SK-N-SH (cell line): ENCODE measurements at regions not wholly inside any gene's neighbourhood (a gene's known extent, or its start where the extent isn't known, plus 50 kb on each side); places are given as distances from the start of the nearest gene placed in this dataset.

Experiments used
- CTCF ChIA-PET: fragments of 300-600, 350-600 bp; formaldehyde crosslinking; extraction: SDS; loops from one replicate; lab custom pipeline; 2021; lab: Yijun Ruan, JAX
- POLR2A ChIA-PET: fragments of 350-600 bp; sonication (Branson Sonifier 250); formaldehyde crosslinking; extraction: SDS; loops from one replicate; lab custom pipeline; 2020; ENCODE audit warnings: antibody characterized with exemption, inconsistent platforms; lab: Yijun Ruan, JAX
- DNase-seq: peaks from one replicate; pipeline ENCODE4 v3.0.0; 2012
- H2AFZ ChIP-seq: fragments of 200-600 bp; sonication (generic); 2 replicates; pipeline ENCODE4 v1.8.1; 2016; ENCODE audit warnings: antibody characterized with exemption, mild to moderate bottlenecking, low read depth
- H3F3A ChIP-seq: fragments of 200-600 bp; sonication (generic); replicated peaks from 2 replicates; pipeline ENCODE3; 2016; ENCODE audit warnings: antibody characterized with exemption, mild to moderate bottlenecking; ENCODE audit not compliant: insufficient read depth
- H3K27ac ChIP-seq, 2 experiments: fragments of 200-500 bp in 1 of 2; fragments of 200-600 bp in 1 of 2; sonication (Bioruptor generic) in 1 of 2; sonication (generic), shearing (Covaris generic) in 1 of 2; 2 replicates each; pipeline versions ENCODE4 v1.5.1 to v1.6.1; 2014 to 2016; ENCODE audit warnings: low read depth in 2 of 2, inconsistent platforms in 1 of 2, low read length in 1 of 2, mild to moderate bottlenecking in 1 of 2, mixed read lengths in 1 of 2
- H3K27me3 ChIP-seq: fragments of 200-600 bp; sonication (generic), shearing (Covaris generic); 2 replicates; pipeline ENCODE4 v1.6.1; 2016; ENCODE audit warnings: mixed run types; ENCODE audit not compliant: insufficient read depth
- H3K36me3 ChIP-seq, 2 experiments: fragments of 200-500 bp in 1 of 2; fragments of 200-600 bp in 1 of 2; sonication (Bioruptor generic) in 1 of 2; sonication (generic) in 1 of 2; replicated peaks in 1 of 2; 2 replicates each; pipeline versions ENCODE3 to v1.5.1; 2014 to 2016; ENCODE audit warnings: low read length in 1 of 2, mild to moderate bottlenecking in 1 of 2; ENCODE audit not compliant: insufficient read depth in 2 of 2, control insufficient read depth in 1 of 2
- H3K4me1 ChIP-seq, 2 experiments: fragments of 200-500 bp in 1 of 2; fragments of 200-600 bp in 1 of 2; sonication (Bioruptor generic) in 1 of 2; sonication (generic), shearing (Covaris generic) in 1 of 2; 2 replicates each; pipeline versions ENCODE4 v1.5.1 to v1.6.1; 2014 to 2016; ENCODE audit warnings: low read depth in 1 of 2, low read length in 1 of 2, mixed run types in 1 of 2; ENCODE audit not compliant: insufficient read depth in 2 of 2, control insufficient read depth in 1 of 2
- H3K4me2 ChIP-seq: fragments of 200-600 bp; sonication (generic), shearing (Covaris generic); 2 replicates; pipeline ENCODE4 v1.6.1; 2017; ENCODE audit warnings: mixed run types
- H3K4me3 ChIP-seq, 2 experiments: fragments of 200-500 bp in 1 of 2; fragments of 200-600 bp in 1 of 2; sonication (Bioruptor generic) in 1 of 2; sonication (generic), shearing (Covaris generic) in 1 of 2; 2 replicates each; pipeline versions ENCODE4 v1.5.1 to v1.8.1; 2014 to 2016; ENCODE audit warnings: low read depth in 2 of 2, inconsistent platforms in 1 of 2, low read length in 1 of 2, mild to moderate bottlenecking in 1 of 2, mixed read lengths in 1 of 2, moderate library complexity in 1 of 2
- H3K79me2 ChIP-seq: fragments of 200-600 bp; sonication (generic); 2 replicates; pipeline ENCODE4 v1.8.1; 2017; ENCODE audit warnings: mild to moderate bottlenecking; ENCODE audit not compliant: insufficient read depth
- H3K9ac ChIP-seq: fragments of 200-600 bp; sonication (generic); 2 replicates; pipeline ENCODE4 v1.6.1; 2017; ENCODE audit warnings: mixed run types
- H3K9me2 ChIP-seq: fragments of 200-600 bp; sonication (generic); 2 replicates; pipeline ENCODE4 v1.6.1; 2017; ENCODE audit warnings: mixed run types
- H3K9me3 ChIP-seq: fragments of 200-600 bp; sonication (generic); 2 replicates; pipeline ENCODE4 v1.6.1; 2017; ENCODE audit warnings: mixed run types, mild to moderate bottlenecking, moderate library complexity
- H4K20me1 ChIP-seq: fragments of 200-600 bp; sonication (generic); 2 replicates; pipeline ENCODE4 v1.6.1; 2017; ENCODE audit warnings: mild to moderate bottlenecking, mixed run types; ENCODE audit not compliant: insufficient read depth
- EP300 ChIP-seq, 2 experiments: IDR thresholded peaks; 2 replicates each; pipeline versions ENCODE4 v1.4.0 to v1.6.1; 2012; ENCODE audit warnings: borderline replicate concordance in 1 of 2, low read depth in 1 of 2, low read length in 1 of 2
- FOSL2 ChIP-seq: IDR thresholded peaks from 2 replicates; pipeline ENCODE4 v1.4.0; 2012; ENCODE audit warnings: low read depth, mild to moderate bottlenecking, moderate library complexity, borderline replicate concordance
- FOXJ3 ChIP-seq: sonication (generic); formaldehyde crosslinking; IDR thresholded peaks from 2 replicates; pipeline ENCODE4 v1.5.1; 2020; ENCODE audit warnings: mild to moderate bottlenecking, missing genetic modification reagents
- FOXM1 ChIP-seq: IDR thresholded peaks from 2 replicates; pipeline ENCODE4 v1.4.0; 2012; ENCODE audit warnings: low read depth, mild to moderate bottlenecking
- GABPA ChIP-seq: IDR thresholded peaks from 2 replicates; pipeline ENCODE4 v1.4.0; 2012; ENCODE audit warnings: low read depth, mild to moderate bottlenecking
- GATA2 ChIP-seq: sonication (generic); formaldehyde crosslinking; IDR thresholded peaks from 2 replicates; pipeline ENCODE4 v1.5.0; 2020; ENCODE audit warnings: mild to moderate bottlenecking, missing genetic modification reagents
- JUND ChIP-seq: IDR thresholded peaks from 2 replicates; pipeline ENCODE4 v1.4.0; 2012
- MEF2A ChIP-seq: IDR thresholded peaks from 2 replicates; pipeline ENCODE4 v1.4.0; 2012; ENCODE audit warnings: low read depth, borderline replicate concordance
- NFIC ChIP-seq: IDR thresholded peaks from 2 replicates; pipeline ENCODE4 v1.4.0; 2012; ENCODE audit warnings: borderline replicate concordance
- PBX3 ChIP-seq: IDR thresholded peaks from 2 replicates; pipeline ENCODE4; 2012
- POLR2AphosphoS5 ChIP-seq: IDR thresholded peaks from 2 replicates; pipeline ENCODE4 v1.6.1; 2012; ENCODE audit warnings: low read depth, low read length
- RCOR1 ChIP-seq: fragments of 150-350 bp; IDR thresholded peaks from 2 replicates; pipeline ENCODE4 v1.6.1; 2017; ENCODE audit warnings: antibody characterized with exemption, low read length
- SIN3A ChIP-seq: IDR thresholded peaks from 2 replicates; pipeline ENCODE4 v1.6.1; 2012; ENCODE audit warnings: low read depth, mild to moderate bottlenecking, low read length, moderate library complexity, borderline replicate concordance
- SMC3 ChIP-seq: IDR thresholded peaks from 2 replicates; pipeline ENCODE4 v1.6.1; 2012; ENCODE audit warnings: low read depth, low read length, improper control_type of control experiment
- TAF1 ChIP-seq: IDR thresholded peaks from 2 replicates; pipeline ENCODE4 v1.6.1; 2012; ENCODE audit warnings: low read depth, mild to moderate bottlenecking, low read length, moderate library complexity, borderline replicate concordance
- TCF12 ChIP-seq: IDR thresholded peaks from 2 replicates; pipeline ENCODE4 v1.4.0; 2012
- TEAD4 ChIP-seq: IDR thresholded peaks from 2 replicates; pipeline ENCODE4 v1.4.0; 2012; ENCODE audit warnings: mild to moderate bottlenecking, borderline replicate concordance; ENCODE audit not compliant: insufficient read depth
- YY1 ChIP-seq: IDR thresholded peaks from 2 replicates; pipeline ENCODE4 v1.4.0; 2012; ENCODE audit warnings: low read depth, mild to moderate bottlenecking
- ZBTB33 ChIP-seq: IDR thresholded peaks from 2 replicates; pipeline ENCODE4 v1.4.0; 2012; ENCODE audit warnings: low read depth, borderline replicate concordance
- WGBS: methylation state at CpG from one replicate; pipeline ENCODE4 v1.1.6; 2017; ENCODE audit warnings: low lambda C conversion rate; 5-methylcytosine and 5-hydroxymethylcytosine counted together
- TF ChIP-seq, protein P1 (sequence below): IDR thresholded peaks from 2 replicates; pipeline ENCODE4 v1.4.0; 2012; ENCODE audit warnings: low read depth
- TF ChIP-seq, protein P2 (sequence below): fragments of 200-600 bp; sonication (generic); IDR thresholded peaks from 2 replicates; pipeline ENCODE4 v1.6.1; 2017; ENCODE audit warnings: antibody characterized with exemption, mild to moderate bottlenecking, moderate library complexity
- TF ChIP-seq, protein P3 (sequence below): fragments of 150-350 bp; IDR thresholded peaks from 2 replicates; pipeline ENCODE4 v1.6.1; 2017; ENCODE audit warnings: antibody characterized with exemption, low read length, low read depth, borderline replicate concordance

GRCh38 chr1:239732770-239733169 is 346.4 kb downstream of the CHRM3 start:
- H3K36me3 ChIP-seq, result peaks cover 0 to 3% of the 10 kb centered on the region in 2 experiments
- CTCF ChIA-PET, result no interaction called here
- H3K79me2 ChIP-seq, result no peaks in the 10 kb centered on the region
- DNase-seq, result no peak
- H3K9me3 ChIP-seq, result no peaks in the 10 kb centered on the region
- TF ChIP-seq JUND, result no peak
- no peak for TF ChIP-seq GATA2 (CRISPR knock-in tag)
- no peak for TF ChIP-seq SIN3A
- no peak for TF ChIP-seq FOXJ3 (CRISPR knock-in tag)
- no peak for TF ChIP-seq EP300 (IDR thresholded peaks at IDR 0.05; ENCODE audit: borderline replicate concordance in 1 of 2, low read depth in 1 of 2, low read length in 1 of 2)
- TF ChIP-seq, protein P1, sequence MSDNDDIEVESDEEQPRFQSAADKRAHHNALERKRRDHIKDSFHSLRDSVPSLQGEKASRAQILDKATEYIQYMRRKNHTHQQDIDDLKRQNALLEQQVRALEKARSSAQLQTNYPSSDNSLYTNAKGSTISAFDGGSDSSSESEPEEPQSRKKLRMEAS, result no peak
- TF ChIP-seq, protein P2, sequence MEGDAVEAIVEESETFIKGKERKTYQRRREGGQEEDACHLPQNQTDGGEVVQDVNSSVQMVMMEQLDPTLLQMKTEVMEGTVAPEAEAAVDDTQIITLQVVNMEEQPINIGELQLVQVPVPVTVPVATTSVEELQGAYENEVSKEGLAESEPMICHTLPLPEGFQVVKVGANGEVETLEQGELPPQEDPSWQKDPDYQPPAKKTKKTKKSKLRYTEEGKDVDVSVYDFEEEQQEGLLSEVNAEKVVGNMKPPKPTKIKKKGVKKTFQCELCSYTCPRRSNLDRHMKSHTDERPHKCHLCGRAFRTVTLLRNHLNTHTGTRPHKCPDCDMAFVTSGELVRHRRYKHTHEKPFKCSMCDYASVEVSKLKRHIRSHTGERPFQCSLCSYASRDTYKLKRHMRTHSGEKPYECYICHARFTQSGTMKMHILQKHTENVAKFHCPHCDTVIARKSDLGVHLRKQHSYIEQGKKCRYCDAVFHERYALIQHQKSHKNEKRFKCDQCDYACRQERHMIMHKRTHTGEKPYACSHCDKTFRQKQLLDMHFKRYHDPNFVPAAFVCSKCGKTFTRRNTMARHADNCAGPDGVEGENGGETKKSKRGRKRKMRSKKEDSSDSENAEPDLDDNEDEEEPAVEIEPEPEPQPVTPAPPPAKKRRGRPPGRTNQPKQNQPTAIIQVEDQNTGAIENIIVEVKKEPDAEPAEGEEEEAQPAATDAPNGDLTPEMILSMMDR, result no peak
- TF ChIP-seq RCOR1, result no peak
- no peak for TF ChIP-seq FOSL2
- TF ChIP-seq SMC3, result no peak
- POLR2A ChIA-PET, result no interaction called here
- H3K27me3 ChIP-seq, result no peaks in the 10 kb centered on the region
- no peak overlapping the region for H2AFZ ChIP-seq
- H3K9me2 ChIP-seq, result no peaks in the 10 kb centered on the region
- H3K4me2 ChIP-seq, result no peak overlapping the region
- H3K4me1 ChIP-seq, result peaks cover 16 to 46% of the 10 kb centered on the region in 2 experiments
- peak overlapping the region in 1 of 2 experiments; percentile 98; a peak in 2 of 4 replicates for H3K27ac ChIP-seq
- H3K4me3 ChIP-seq, result no peak overlapping the region
- no peak overlapping the region for H3K9ac ChIP-seq
- 86% methylated on average over 2 of the region's 2 CpGs for WGBS
- H3F3A ChIP-seq, result peaks cover 8% of the 10 kb centered on the region
- H4K20me1 ChIP-seq, result no peaks in the 10 kb centered on the region

GRCh38 chr1:239733995-239734394 is 347.6 kb downstream of the CHRM3 start:
- Histone ChIP-seq H3K4me3 (no peak overlapping the region; a peak in 1 of 4 replicates), H3K27ac (peak overlapping the region; percentile 52 to 98), H3K4me1 (peaks cover 16 to 51% of the 10 kb centered on the region in 2 experiments), H3K4me2 (peak overlapping the region; percentile 4; the same call in 1 of the 2 replicates), H3K27me3 (no peaks in the 10 kb centered on the region), H2AFZ (peak overlapping the region; percentile 58; the same call in 1 of the 2 replicates), H3F3A (peaks cover 8% of the 10 kb centered on the region), H3K9me2 (no peaks in the 10 kb centered on the region), H3K36me3 (no peaks in the 10 kb centered on the region), H3K79me2 (no peaks in the 10 kb centered on the region), H4K20me1 (no peaks in the 10 kb centered on the region), H3K9ac (no peak overlapping the region), H3K9me3 (no peaks in the 10 kb centered on the region)
- DNase-seq, result no peak
- ChIA-PET CTCF (interaction anchor here (0.6 to 0.9 kb wide), 2 partner anchors 111 to 163 kb away, joined by 3 read pairs; no protein-coding TSS in a partner anchor), POLR2A (no interaction called here)
- 41% methylated on average over 3 of the region's 3 CpGs for WGBS
- TF ChIP-seq PBX3 (peak; percentile 90), FOXM1 (no peak), TCF12 (peak; percentile 89), JUND (peak; percentile 60), TEAD4 (peak; percentile 71; the same call in 1 of the 2 replicates), YY1 (no peak), NFIC (peak; percentile 66; the same call in 1 of the 2 replicates), TAF1 (no peak), EP300 (IDR thresholded peaks at IDR 0.05; ENCODE audit: borderline replicate concordance in 1 of 2, low read depth in 1 of 2, low read length in 1 of 2) (peak; percentile 58 to 84; a peak in 3 of 4 replicates), POLR2AphosphoS5 (peak; percentile 44; the same call in 1 of the 2 replicates), MEF2A (peak; percentile 37; the same call in 1 of the 2 replicates), ZBTB33 (no peak), FOSL2 (peak; percentile 44; the same call in 1 of the 2 replicates), GABPA (peak; percentile 14; the same call in 1 of the 2 replicates)
- TF ChIP-seq, protein P3, sequence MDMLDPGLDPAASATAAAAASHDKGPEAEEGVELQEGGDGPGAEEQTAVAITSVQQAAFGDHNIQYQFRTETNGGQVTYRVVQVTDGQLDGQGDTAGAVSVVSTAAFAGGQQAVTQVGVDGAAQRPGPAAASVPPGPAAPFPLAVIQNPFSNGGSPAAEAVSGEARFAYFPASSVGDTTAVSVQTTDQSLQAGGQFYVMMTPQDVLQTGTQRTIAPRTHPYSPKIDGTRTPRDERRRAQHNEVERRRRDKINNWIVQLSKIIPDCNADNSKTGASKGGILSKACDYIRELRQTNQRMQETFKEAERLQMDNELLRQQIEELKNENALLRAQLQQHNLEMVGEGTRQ, result no peak
